ENCODE measurements at regions not wholly inside any gene's neighbourhood (a gene's known extent, or its start where the extent isn't known, plus 50 kb on each side); places are given as distances from the start of the nearest gene placed in this dataset.

GRCh38 chr16:79264237-79265109 lies 336.1 kb downstream of the MAF start:
- H3K27ac ChIP-seq (ENCODE audit: low read length), result no peak overlapping the region
- H3K27me3 ChIP-seq (replicated peaks; ENCODE audit: insufficient read depth, low read length), result no peaks in the 10 kb centered on the region
- H3K9ac ChIP-seq (ENCODE audit: low read length), result no peak overlapping the region
- H3K9me3 ChIP-seq (replicated peaks; ENCODE audit: insufficient read depth, low read length), result no peaks in the 10 kb centered on the region
- H3K9me2 ChIP-seq (replicated peaks; ENCODE audit: insufficient read depth, low read length), result no peaks in the 10 kb centered on the region
- no peaks in the 10 kb centered on the region for H3K4me1 ChIP-seq (ENCODE audit: low read length)
- no peaks in the 10 kb centered on the region for H3K79me2 ChIP-seq (ENCODE audit: low read length)
- no peak overlapping the region for H3K4me2 ChIP-seq (ENCODE audit: low read depth, low read length)
- no peak overlapping the region for H3K4me3 ChIP-seq (ENCODE audit: low read length)
- no peak for TF ChIP-seq EZH2 (optimal IDR thresholded peaks at IDR 0.05; ENCODE audit: low read depth, low read length)
- no peak for TF ChIP-seq EZH2phosphoT487 (IDR thresholded peaks at IDR 0.05; ENCODE audit: low read length)
- no peak for TF ChIP-seq CTCF (IDR thresholded peaks at IDR 0.05; ENCODE audit: low read length)
- H4K20me1 ChIP-seq (ENCODE audit: insufficient read depth, low read length), result no peaks in the 10 kb centered on the region
- no peaks in the 10 kb centered on the region for H3K36me3 ChIP-seq (replicated peaks; ENCODE audit: insufficient read depth, low read length)
- DNase-seq, result no peak
- H3F3A ChIP-seq (ENCODE audit: insufficient read depth, low read length), result no peaks in the 10 kb centered on the region
- no peak overlapping the region for H2AFZ ChIP-seq (ENCODE audit: low read length)

GRCh38 chr16:79263425-79263824 lies 337.1 kb downstream of the MAF start:
- Histone ChIP-seq H3F3A (ENCODE audit: insufficient read depth, low read length) (no peaks in the 10 kb centered on the region), H3K9ac (ENCODE audit: low read length) (no peak overlapping the region), H3K9me3 (replicated peaks; ENCODE audit: insufficient read depth, low read length) (no peaks in the 10 kb centered on the region), H2AFZ (ENCODE audit: low read length) (no peak overlapping the region), H3K4me3 (ENCODE audit: low read length) (no peak overlapping the region), H3K4me2 (ENCODE audit: low read depth, low read length) (no peak overlapping the region), H3K27me3 (replicated peaks; ENCODE audit: insufficient read depth, low read length) (no peaks in the 10 kb centered on the region), H3K79me2 (ENCODE audit: low read length) (no peaks in the 10 kb centered on the region), H3K9me2 (replicated peaks; ENCODE audit: insufficient read depth, low read length) (no peaks in the 10 kb centered on the region), H3K4me1 (ENCODE audit: low read length) (no peaks in the 10 kb centered on the region), H3K27ac (ENCODE audit: low read length) (no peak overlapping the region), H3K36me3 (replicated peaks; ENCODE audit: insufficient read depth, low read length) (no peaks in the 10 kb centered on the region), H4K20me1 (ENCODE audit: insufficient read depth, low read length) (no peaks in the 10 kb centered on the region)
- TF ChIP-seq EZH2 (optimal IDR thresholded peaks at IDR 0.05; ENCODE audit: low read depth, low read length), result no peak
- TF ChIP-seq EZH2phosphoT487 (IDR thresholded peaks at IDR 0.05; ENCODE audit: low read length), result no peak
- TF ChIP-seq CTCF (IDR thresholded peaks at IDR 0.05; ENCODE audit: low read length), result no peak
- no peak for DNase-seq

Data from MM.1S (cell line).